ENCODE measurements at regions not wholly inside any gene's neighbourhood (a gene's known extent, or its start where the extent isn't known, plus 50 kb on each side); places are given as distances from the start of the nearest gene placed in this dataset.

DNA sequence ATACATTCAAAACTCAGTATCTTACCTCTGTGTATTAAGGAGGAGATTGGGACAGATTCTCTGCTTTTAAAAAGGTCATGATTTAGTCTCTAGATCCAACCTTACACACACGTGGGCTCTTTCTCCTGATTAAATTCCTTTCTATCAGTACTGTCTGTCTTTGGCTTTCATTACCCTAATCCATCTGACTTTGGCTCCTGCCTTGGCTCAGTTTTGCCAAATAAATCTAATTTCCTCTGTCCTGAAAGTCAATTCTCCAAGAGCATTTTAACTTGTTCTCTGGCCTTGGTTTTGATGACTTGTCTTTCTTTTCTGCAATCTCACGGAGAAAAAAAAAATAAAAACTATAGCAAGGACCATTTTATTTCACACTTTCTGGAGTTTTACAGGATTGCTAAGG lies 176.6 kb upstream of the PDGFD start:
- TF ChIP-seq, protein P1, sequence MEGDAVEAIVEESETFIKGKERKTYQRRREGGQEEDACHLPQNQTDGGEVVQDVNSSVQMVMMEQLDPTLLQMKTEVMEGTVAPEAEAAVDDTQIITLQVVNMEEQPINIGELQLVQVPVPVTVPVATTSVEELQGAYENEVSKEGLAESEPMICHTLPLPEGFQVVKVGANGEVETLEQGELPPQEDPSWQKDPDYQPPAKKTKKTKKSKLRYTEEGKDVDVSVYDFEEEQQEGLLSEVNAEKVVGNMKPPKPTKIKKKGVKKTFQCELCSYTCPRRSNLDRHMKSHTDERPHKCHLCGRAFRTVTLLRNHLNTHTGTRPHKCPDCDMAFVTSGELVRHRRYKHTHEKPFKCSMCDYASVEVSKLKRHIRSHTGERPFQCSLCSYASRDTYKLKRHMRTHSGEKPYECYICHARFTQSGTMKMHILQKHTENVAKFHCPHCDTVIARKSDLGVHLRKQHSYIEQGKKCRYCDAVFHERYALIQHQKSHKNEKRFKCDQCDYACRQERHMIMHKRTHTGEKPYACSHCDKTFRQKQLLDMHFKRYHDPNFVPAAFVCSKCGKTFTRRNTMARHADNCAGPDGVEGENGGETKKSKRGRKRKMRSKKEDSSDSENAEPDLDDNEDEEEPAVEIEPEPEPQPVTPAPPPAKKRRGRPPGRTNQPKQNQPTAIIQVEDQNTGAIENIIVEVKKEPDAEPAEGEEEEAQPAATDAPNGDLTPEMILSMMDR (conservative IDR thresholded peaks at IDR 0.05; ENCODE audit: low read length): no peak
- TF ChIP-seq EZH2phosphoT487 (IDR thresholded peaks at IDR 0.05; ENCODE audit: borderline replicate concordance): no peak

Data from Loucy (cell line).